GM12872 (cell line): ENCODE measurements at regions not wholly inside any gene's neighbourhood (a gene's known extent, or its start where the extent isn't known, plus 50 kb on each side); places are given as distances from the start of the nearest gene placed in this dataset.
A peak's percentile ranks its signal among the peaks of the same experiment; 100 is the strongest.

Experiments used
- TF ChIP-seq, protein P1 (sequence below): IDR thresholded peaks from 3 replicates; pipeline ENCODE4 v1.5.1; 2011; ENCODE audit warnings: low read depth, mild to moderate bottlenecking, low read length, moderate library complexity; ENCODE audit not compliant: insufficient read depth

- TF ChIP-seq, protein P1, sequence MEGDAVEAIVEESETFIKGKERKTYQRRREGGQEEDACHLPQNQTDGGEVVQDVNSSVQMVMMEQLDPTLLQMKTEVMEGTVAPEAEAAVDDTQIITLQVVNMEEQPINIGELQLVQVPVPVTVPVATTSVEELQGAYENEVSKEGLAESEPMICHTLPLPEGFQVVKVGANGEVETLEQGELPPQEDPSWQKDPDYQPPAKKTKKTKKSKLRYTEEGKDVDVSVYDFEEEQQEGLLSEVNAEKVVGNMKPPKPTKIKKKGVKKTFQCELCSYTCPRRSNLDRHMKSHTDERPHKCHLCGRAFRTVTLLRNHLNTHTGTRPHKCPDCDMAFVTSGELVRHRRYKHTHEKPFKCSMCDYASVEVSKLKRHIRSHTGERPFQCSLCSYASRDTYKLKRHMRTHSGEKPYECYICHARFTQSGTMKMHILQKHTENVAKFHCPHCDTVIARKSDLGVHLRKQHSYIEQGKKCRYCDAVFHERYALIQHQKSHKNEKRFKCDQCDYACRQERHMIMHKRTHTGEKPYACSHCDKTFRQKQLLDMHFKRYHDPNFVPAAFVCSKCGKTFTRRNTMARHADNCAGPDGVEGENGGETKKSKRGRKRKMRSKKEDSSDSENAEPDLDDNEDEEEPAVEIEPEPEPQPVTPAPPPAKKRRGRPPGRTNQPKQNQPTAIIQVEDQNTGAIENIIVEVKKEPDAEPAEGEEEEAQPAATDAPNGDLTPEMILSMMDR: no peak
Observed at GRCh38 chr20:40777653-40778052, 88.6 kb upstream of the MAFB start.

- TF ChIP-seq, protein P1: no peak
Observed at GRCh38 chr20:40778894-40779496, 90.0 kb upstream of the MAFB start.

- TF ChIP-seq, protein P1: no peak
Observed at GRCh38 chr20:40781327-40782042, 92.4 kb upstream of the MAFB start.

- TF ChIP-seq, protein P1: no peak
Observed at GRCh38 chr20:40782043-40782368, 93.0 kb upstream of the MAFB start.

DNA sequence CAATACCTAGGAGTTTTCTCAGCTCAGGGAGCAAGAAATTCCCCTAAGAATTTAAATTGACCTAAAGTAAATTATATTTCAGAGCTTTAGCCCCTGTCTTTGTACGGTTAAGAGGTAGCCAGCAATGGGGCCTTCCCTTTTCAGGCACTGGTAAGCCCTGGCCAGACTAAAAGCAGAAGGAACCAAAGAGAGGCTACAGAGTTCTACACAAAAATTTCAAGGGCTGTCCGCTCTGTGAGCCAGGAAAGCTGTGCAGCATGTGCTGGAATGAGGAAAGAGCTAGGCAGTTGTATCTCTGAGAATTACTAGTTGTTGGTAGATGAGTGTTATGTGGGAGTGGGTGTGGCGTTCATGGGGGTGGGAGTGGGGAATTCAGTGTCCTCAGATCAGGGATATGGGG is 96.3 kb upstream of the MAFB start:
- TF ChIP-seq, protein P1: no peak

DNA sequence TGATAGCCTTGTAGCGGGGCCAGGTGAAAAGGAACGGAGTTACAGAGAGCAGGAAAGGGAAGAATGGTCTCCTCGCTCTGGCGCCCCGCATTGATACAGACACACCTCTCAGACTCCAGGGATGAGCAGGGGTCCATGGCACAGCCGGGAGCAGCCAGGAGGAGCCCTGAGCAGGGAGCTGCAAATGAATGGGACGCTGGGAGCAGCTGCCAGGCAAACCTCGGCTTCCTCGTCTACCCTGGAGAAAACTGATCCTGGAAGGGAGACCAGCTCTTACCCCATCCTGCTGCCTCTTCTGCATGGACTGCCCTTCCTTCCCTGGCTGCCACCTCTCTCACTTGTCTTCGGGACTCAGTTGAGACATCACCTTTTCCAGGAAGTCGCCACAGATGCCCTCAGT is 97.3 kb upstream of the MAFB start:
- TF ChIP-seq, protein P1: no peak

GRCh38 chr20:40787941-40788340 is 98.9 kb upstream of the MAFB start:
- TF ChIP-seq, protein P1: no peak

DNA sequence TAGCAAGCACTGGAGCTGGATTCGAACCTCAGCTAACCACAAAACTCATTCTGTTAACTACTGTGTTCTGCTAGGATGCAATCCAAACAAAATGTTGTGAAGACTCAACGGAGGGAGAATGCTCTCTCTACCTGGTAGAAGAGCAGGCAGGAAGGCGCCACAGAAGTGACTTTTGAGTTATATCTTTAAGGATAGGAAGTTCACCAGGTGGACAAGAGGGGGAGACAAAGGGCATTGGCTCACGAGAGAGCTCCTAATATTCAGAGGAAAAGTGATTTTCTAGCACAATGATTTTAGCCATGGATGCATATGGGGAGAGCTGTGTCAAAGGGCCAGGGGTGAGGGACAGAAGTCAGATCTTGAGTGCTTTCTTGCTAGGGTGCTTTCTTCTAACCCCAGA is 108.4 kb upstream of the MAFB start:
- TF ChIP-seq, protein P1: peak; percentile 63
